BE2C (cell line): ENCODE measurements at regions not wholly inside any gene's neighbourhood (a gene's known extent, or its start where the extent isn't known, plus 50 kb on each side); places are given as distances from the start of the nearest gene placed in this dataset.

ENCODE experiments used
- DNase-seq: peaks from one replicate; pipeline ENCODE4 v3.0.0-alpha.2; 2020
- H3K27me3 ChIP-seq: fragments of 250-450 bp; sonication (Bioruptor Pico); 2 replicates; pipeline ENCODE4 v1.5.1; 2020; ENCODE audit warnings: mild to moderate bottlenecking
- H3K36me3 ChIP-seq: fragments of 250-450 bp; sonication (Bioruptor Pico); 2 replicates; pipeline ENCODE4 v1.5.1; 2020; ENCODE audit warnings: mild to moderate bottlenecking
- H3K4me1 ChIP-seq: fragments of 250-450 bp; sonication (Bioruptor Pico); 2 replicates; pipeline ENCODE4 v1.5.1; 2020
- H3K4me3 ChIP-seq: 2 replicates; pipeline ENCODE4 v1.5.1; 2011; ENCODE audit warnings: low read depth, low read length
- H3K9me3 ChIP-seq: fragments of 250-450 bp; sonication (Bioruptor Pico); 2 replicates; pipeline ENCODE4 v1.5.1; 2020
- CTCF ChIP-seq: IDR thresholded peaks from 2 replicates; pipeline ENCODE4 v1.5.1; 2012; ENCODE audit warnings: mild to moderate bottlenecking, low read depth, low read length

- Histone ChIP-seq H3K27me3 (no peaks in the 10 kb centered on the region), H3K4me1 (no peaks in the 10 kb centered on the region), H3K9me3 (peaks cover 9% of the 10 kb centered on the region; the same call in 1 of the 2 replicates), H3K36me3 (no peaks in the 10 kb centered on the region), H3K4me3 (no peak overlapping the region)
- DNase-seq, result no peak
- TF ChIP-seq CTCF, result no peak
These were observed 178.2 kb upstream of the IRX1 start for GRCh38 chr5:3417376-3417943.

- Histone ChIP-seq H3K4me3 (no peak overlapping the region), H3K4me1 (no peaks in the 10 kb centered on the region), H3K36me3 (no peaks in the 10 kb centered on the region), H3K9me3 (peaks cover 9% of the 10 kb centered on the region; the same call in 1 of the 2 replicates), H3K27me3 (no peaks in the 10 kb centered on the region)
- no peak for TF ChIP-seq CTCF
- no peak for DNase-seq
These were observed 181.3 kb upstream of the IRX1 start for GRCh38 chr5:3414371-3414770.

- no peaks in the 10 kb centered on the region for H3K36me3 ChIP-seq
- no peaks in the 10 kb centered on the region for H3K9me3 ChIP-seq
- no peak for DNase-seq
- no peaks in the 10 kb centered on the region for H3K27me3 ChIP-seq
- no peak for TF ChIP-seq CTCF
- no peak overlapping the region for H3K4me3 ChIP-seq
- no peaks in the 10 kb centered on the region for H3K4me1 ChIP-seq
These were observed 183.5 kb upstream of the IRX1 start for GRCh38 chr5:3412146-3412545.

- no peaks in the 10 kb centered on the region for H3K27me3 ChIP-seq
These were observed 184.3 kb upstream of the IRX1 start for GRCh38 chr5:3411363-3411762.

GRCh38 chr5:3401635-3402034 is 194.0 kb upstream of the IRX1 start:
- no peaks in the 10 kb centered on the region for H3K9me3 ChIP-seq
- no peaks in the 10 kb centered on the region for H3K27me3 ChIP-seq
- H3K4me3 ChIP-seq, result no peak overlapping the region
- TF ChIP-seq CTCF, result no peak
- DNase-seq, result no peak
- H3K4me1 ChIP-seq, result no peaks in the 10 kb centered on the region
- no peaks in the 10 kb centered on the region for H3K36me3 ChIP-seq

More at GRCh38 chr5:3411363-3411762, 184.3 kb upstream of the IRX1 start:
- DNase-seq, result no peak
- no peaks in the 10 kb centered on the region for H3K4me1 ChIP-seq
- no peaks in the 10 kb centered on the region for H3K9me3 ChIP-seq
- TF ChIP-seq CTCF, result no peak
- no peak overlapping the region for H3K4me3 ChIP-seq
- H3K36me3 ChIP-seq, result no peaks in the 10 kb centered on the region

- no peaks in the 10 kb centered on the region for H3K9me3 ChIP-seq
- TF ChIP-seq CTCF, result no peak
- H3K4me1 ChIP-seq, result no peaks in the 10 kb centered on the region
- H3K27me3 ChIP-seq, result no peaks in the 10 kb centered on the region
- no peak for DNase-seq
- H3K36me3 ChIP-seq, result no peaks in the 10 kb centered on the region
- no peak overlapping the region for H3K4me3 ChIP-seq
These were observed 195.0 kb upstream of the IRX1 start for GRCh38 chr5:3400659-3401058.
